ENCODE measurements at regions not wholly inside any gene's neighbourhood (a gene's known extent, or its start where the extent isn't known, plus 50 kb on each side); places are given as distances from the start of the nearest gene placed in this dataset.

- H3K4me3 ChIP-seq (replicated peaks; ENCODE audit: low read depth, low read length): no peak overlapping the region
- no peaks in the 10 kb centered on the region for H3K36me3 ChIP-seq (ENCODE audit: control insufficient read depth, insufficient read depth, low read length)
- TF ChIP-seq CTCF (IDR thresholded peaks at IDR 0.05; ENCODE audit: insufficient read depth, low read length, poor library complexity, severe bottlenecking): no peak
- no peaks in the 10 kb centered on the region; the same call in 1 of the 2 replicates for H3K27me3 ChIP-seq (replicated peaks; ENCODE audit: control insufficient read depth, insufficient read depth, low read length)
- DNase-seq (ENCODE audit: extremely low read depth, insufficient read length): no peak
These were observed 53.7 kb upstream of the BCOR start for GRCh38 chrX:40151211-40152172.

GRCh38 chrX:40150503-40150902 is 52.7 kb upstream of the BCOR start:
- no peak for DNase-seq (ENCODE audit: extremely low read depth, insufficient read length)
- no peaks in the 10 kb centered on the region; the same call in 1 of the 2 replicates for H3K27me3 ChIP-seq (replicated peaks; ENCODE audit: control insufficient read depth, insufficient read depth, low read length)
- no peak for TF ChIP-seq CTCF (IDR thresholded peaks at IDR 0.05; ENCODE audit: insufficient read depth, low read length, poor library complexity, severe bottlenecking)
- no peak overlapping the region for H3K4me3 ChIP-seq (replicated peaks; ENCODE audit: low read depth, low read length)
- no peaks in the 10 kb centered on the region for H3K36me3 ChIP-seq (ENCODE audit: control insufficient read depth, insufficient read depth, low read length)

GRCh38 chrX:40149286-40150175 is 51.8 kb upstream of the BCOR start:
- Histone ChIP-seq H3K4me3 (replicated peaks; ENCODE audit: low read depth, low read length) (no peak overlapping the region), H3K27me3 (replicated peaks; ENCODE audit: control insufficient read depth, insufficient read depth, low read length) (no peaks in the 10 kb centered on the region; the same call in 1 of the 2 replicates), H3K36me3 (ENCODE audit: control insufficient read depth, insufficient read depth, low read length) (no peaks in the 10 kb centered on the region)
- DNase-seq (ENCODE audit: extremely low read depth, insufficient read length): no peak
- TF ChIP-seq CTCF (IDR thresholded peaks at IDR 0.05; ENCODE audit: insufficient read depth, low read length, poor library complexity, severe bottlenecking): no peak

GRCh38 chrX:40148385-40149285 is 50.9 kb upstream of the BCOR start:
- DNase-seq (ENCODE audit: extremely low read depth, insufficient read length): no peak
- no peak for TF ChIP-seq CTCF (IDR thresholded peaks at IDR 0.05; ENCODE audit: insufficient read depth, low read length, poor library complexity, severe bottlenecking)
- Histone ChIP-seq H3K36me3 (ENCODE audit: control insufficient read depth, insufficient read depth, low read length) (no peaks in the 10 kb centered on the region), H3K27me3 (replicated peaks; ENCODE audit: control insufficient read depth, insufficient read depth, low read length) (no peaks in the 10 kb centered on the region; the same call in 1 of the 2 replicates), H3K4me3 (replicated peaks; ENCODE audit: low read depth, low read length) (no peak overlapping the region)

GRCh38 chrX:40147971-40148370 is 50.2 kb upstream of the BCOR start:
- H3K27me3 ChIP-seq (replicated peaks; ENCODE audit: control insufficient read depth, insufficient read depth, low read length): no peaks in the 10 kb centered on the region; the same call in 1 of the 2 replicates
- no peak overlapping the region for H3K4me3 ChIP-seq (replicated peaks; ENCODE audit: low read depth, low read length)
- TF ChIP-seq CTCF (IDR thresholded peaks at IDR 0.05; ENCODE audit: insufficient read depth, low read length, poor library complexity, severe bottlenecking): no peak
- no peaks in the 10 kb centered on the region for H3K36me3 ChIP-seq (ENCODE audit: control insufficient read depth, insufficient read depth, low read length)
- no peak for DNase-seq (ENCODE audit: extremely low read depth, insufficient read length)

All from GM06990 (cell line).